HL-60 (cell line): ENCODE measurements at regions not wholly inside any gene's neighbourhood (a gene's known extent, or its start where the extent isn't known, plus 50 kb on each side); places are given as distances from the start of the nearest gene placed in this dataset.

Experiments used
- GABPA ChIP-seq: IDR thresholded peaks from 2 replicates; pipeline ENCODE4 v1.6.1; 2012; ENCODE audit warnings: low read depth
- POLR2AphosphoS5 ChIP-seq: IDR thresholded peaks from 2 replicates; pipeline ENCODE4 v1.6.1; 2012; ENCODE audit warnings: low read depth
- SPI1 ChIP-seq: IDR thresholded peaks from 2 replicates; pipeline ENCODE4 v1.6.1; 2012; ENCODE audit warnings: low read depth, mild to moderate bottlenecking, borderline replicate concordance
- TF ChIP-seq, protein P1 (sequence below): IDR thresholded peaks from one replicate; pipeline ENCODE4 v1.5.1; 2011; ENCODE audit warnings: low read length, control low read depth, inconsistent platforms; ENCODE audit not compliant: insufficient read depth
- TF ChIP-seq, protein P2 (sequence below): IDR thresholded peaks from 2 replicates; pipeline ENCODE4 v1.6.1; 2012; ENCODE audit warnings: low read depth; ENCODE audit not compliant: insufficient replicate concordance

DNA sequence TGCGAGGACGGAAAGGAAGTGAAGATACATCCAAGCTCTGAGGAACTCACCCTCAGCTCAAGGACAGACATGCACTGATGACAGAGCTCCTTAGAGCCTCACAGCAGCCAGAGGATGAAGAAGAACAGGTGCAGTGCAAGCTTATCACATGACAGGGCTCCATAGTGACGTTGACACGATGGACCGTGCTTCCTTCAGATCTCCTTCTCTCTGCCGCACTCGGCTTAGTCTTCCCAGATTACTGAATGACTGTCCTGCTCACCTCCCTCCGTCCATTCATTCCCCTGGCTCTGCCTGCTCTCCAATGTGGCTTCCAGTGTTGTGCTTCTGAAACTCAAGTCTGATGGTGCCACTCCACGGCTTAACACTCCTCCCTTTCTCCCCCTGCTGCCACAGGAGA lies 161.5 kb upstream of the PFKP start:
- TF ChIP-seq GABPA (no peak), POLR2AphosphoS5 (no peak), SPI1 (no peak)
- TF ChIP-seq, protein P1, sequence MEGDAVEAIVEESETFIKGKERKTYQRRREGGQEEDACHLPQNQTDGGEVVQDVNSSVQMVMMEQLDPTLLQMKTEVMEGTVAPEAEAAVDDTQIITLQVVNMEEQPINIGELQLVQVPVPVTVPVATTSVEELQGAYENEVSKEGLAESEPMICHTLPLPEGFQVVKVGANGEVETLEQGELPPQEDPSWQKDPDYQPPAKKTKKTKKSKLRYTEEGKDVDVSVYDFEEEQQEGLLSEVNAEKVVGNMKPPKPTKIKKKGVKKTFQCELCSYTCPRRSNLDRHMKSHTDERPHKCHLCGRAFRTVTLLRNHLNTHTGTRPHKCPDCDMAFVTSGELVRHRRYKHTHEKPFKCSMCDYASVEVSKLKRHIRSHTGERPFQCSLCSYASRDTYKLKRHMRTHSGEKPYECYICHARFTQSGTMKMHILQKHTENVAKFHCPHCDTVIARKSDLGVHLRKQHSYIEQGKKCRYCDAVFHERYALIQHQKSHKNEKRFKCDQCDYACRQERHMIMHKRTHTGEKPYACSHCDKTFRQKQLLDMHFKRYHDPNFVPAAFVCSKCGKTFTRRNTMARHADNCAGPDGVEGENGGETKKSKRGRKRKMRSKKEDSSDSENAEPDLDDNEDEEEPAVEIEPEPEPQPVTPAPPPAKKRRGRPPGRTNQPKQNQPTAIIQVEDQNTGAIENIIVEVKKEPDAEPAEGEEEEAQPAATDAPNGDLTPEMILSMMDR = no peak
- TF ChIP-seq, protein P2, sequence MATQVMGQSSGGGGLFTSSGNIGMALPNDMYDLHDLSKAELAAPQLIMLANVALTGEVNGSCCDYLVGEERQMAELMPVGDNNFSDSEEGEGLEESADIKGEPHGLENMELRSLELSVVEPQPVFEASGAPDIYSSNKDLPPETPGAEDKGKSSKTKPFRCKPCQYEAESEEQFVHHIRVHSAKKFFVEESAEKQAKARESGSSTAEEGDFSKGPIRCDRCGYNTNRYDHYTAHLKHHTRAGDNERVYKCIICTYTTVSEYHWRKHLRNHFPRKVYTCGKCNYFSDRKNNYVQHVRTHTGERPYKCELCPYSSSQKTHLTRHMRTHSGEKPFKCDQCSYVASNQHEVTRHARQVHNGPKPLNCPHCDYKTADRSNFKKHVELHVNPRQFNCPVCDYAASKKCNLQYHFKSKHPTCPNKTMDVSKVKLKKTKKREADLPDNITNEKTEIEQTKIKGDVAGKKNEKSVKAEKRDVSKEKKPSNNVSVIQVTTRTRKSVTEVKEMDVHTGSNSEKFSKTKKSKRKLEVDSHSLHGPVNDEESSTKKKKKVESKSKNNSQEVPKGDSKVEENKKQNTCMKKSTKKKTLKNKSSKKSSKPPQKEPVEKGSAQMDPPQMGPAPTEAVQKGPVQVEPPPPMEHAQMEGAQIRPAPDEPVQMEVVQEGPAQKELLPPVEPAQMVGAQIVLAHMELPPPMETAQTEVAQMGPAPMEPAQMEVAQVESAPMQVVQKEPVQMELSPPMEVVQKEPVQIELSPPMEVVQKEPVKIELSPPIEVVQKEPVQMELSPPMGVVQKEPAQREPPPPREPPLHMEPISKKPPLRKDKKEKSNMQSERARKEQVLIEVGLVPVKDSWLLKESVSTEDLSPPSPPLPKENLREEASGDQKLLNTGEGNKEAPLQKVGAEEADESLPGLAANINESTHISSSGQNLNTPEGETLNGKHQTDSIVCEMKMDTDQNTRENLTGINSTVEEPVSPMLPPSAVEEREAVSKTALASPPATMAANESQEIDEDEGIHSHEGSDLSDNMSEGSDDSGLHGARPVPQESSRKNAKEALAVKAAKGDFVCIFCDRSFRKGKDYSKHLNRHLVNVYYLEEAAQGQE = no peak
